ENCODE measurements at regions not wholly inside any gene's neighbourhood (a gene's known extent, or its start where the extent isn't known, plus 50 kb on each side); places are given as distances from the start of the nearest gene placed in this dataset.

GRCh38 chr17:6326483-6326882, 108.4 kb downstream of the AIPL1 start:
- Histone ChIP-seq H3K4me3 (ENCODE audit: low read depth, low read length) (no peak overlapping the region), H3K36me3 (ENCODE audit: control insufficient read depth, insufficient read depth, low read length) (no peaks in the 10 kb centered on the region), H3K27me3 (ENCODE audit: control insufficient read depth, insufficient read depth, low read length) (no peaks in the 10 kb centered on the region)
- ChIA-PET CTCF (no interaction called here), POLR2A (no interaction called here)
- TF ChIP-seq CTCF (IDR thresholded peaks at IDR 0.05; ENCODE audit: insufficient read depth, low read depth, low read length): no peak
- DNase-seq (ENCODE audit: low read depth): no peak

GRCh38 chr17:6325741-6326140, 109.2 kb downstream of the AIPL1 start:
- CTCF ChIA-PET: no interaction called here

GRCh38 chr17:6325051-6325450, 109.9 kb downstream of the AIPL1 start:
- no peak overlapping the region for H3K4me3 ChIP-seq (ENCODE audit: low read depth, low read length)
- POLR2A ChIA-PET: no interaction called here
- CTCF ChIA-PET: interaction anchor here (0.7 kb wide), 1 partner anchor 232 kb away, joined by 3 read pairs; no protein-coding TSS in a partner anchor
- H3K36me3 ChIP-seq (ENCODE audit: control insufficient read depth, insufficient read depth, low read length): no peaks in the 10 kb centered on the region
- no peak for DNase-seq (ENCODE audit: low read depth)
- no peak for TF ChIP-seq CTCF (IDR thresholded peaks at IDR 0.05; ENCODE audit: insufficient read depth, low read depth, low read length)
- no peaks in the 10 kb centered on the region for H3K27me3 ChIP-seq (ENCODE audit: control insufficient read depth, insufficient read depth, low read length)

More at GRCh38 chr17:6325741-6326140, 109.2 kb downstream of the AIPL1 start:
- TF ChIP-seq CTCF (IDR thresholded peaks at IDR 0.05; ENCODE audit: insufficient read depth, low read depth, low read length): no peak
- DNase-seq (ENCODE audit: low read depth): no peak
- Histone ChIP-seq H3K27me3 (ENCODE audit: control insufficient read depth, insufficient read depth, low read length) (no peaks in the 10 kb centered on the region), H3K36me3 (ENCODE audit: control insufficient read depth, insufficient read depth, low read length) (no peaks in the 10 kb centered on the region), H3K4me3 (ENCODE audit: low read depth, low read length) (no peak overlapping the region)
- POLR2A ChIA-PET: no interaction called here

- ChIA-PET CTCF (no interaction called here), POLR2A (no interaction called here)
- TF ChIP-seq CTCF (IDR thresholded peaks at IDR 0.05; ENCODE audit: insufficient read depth, low read depth, low read length): no peak
- H3K4me3 ChIP-seq (ENCODE audit: low read depth, low read length): no peak overlapping the region
- no peak for DNase-seq (ENCODE audit: low read depth)
- no peaks in the 10 kb centered on the region for H3K27me3 ChIP-seq (ENCODE audit: control insufficient read depth, insufficient read depth, low read length)
- H3K36me3 ChIP-seq (ENCODE audit: control insufficient read depth, insufficient read depth, low read length): no peaks in the 10 kb centered on the region
Observed at GRCh38 chr17:6323626-6324356, 111.1 kb downstream of the AIPL1 start.

GRCh38 chr17:6322316-6322715, 112.6 kb downstream of the AIPL1 start:
- Histone ChIP-seq H3K36me3 (ENCODE audit: control insufficient read depth, insufficient read depth, low read length) (no peaks in the 10 kb centered on the region), H3K27me3 (ENCODE audit: control insufficient read depth, insufficient read depth, low read length) (no peaks in the 10 kb centered on the region), H3K4me3 (ENCODE audit: low read depth, low read length) (no peak overlapping the region)
- DNase-seq (ENCODE audit: low read depth): no peak
- no peak for TF ChIP-seq CTCF (IDR thresholded peaks at IDR 0.05; ENCODE audit: insufficient read depth, low read depth, low read length)
- CTCF ChIA-PET: interaction anchor here (1.1 kb wide), 1 partner anchor 10 kb away, joined by 3 read pairs; no protein-coding TSS in a partner anchor
- POLR2A ChIA-PET: no interaction called here

Data from BJ (cell line).